GM12878 (cell line): ENCODE measurements at regions not wholly inside any gene's neighbourhood (a gene's known extent, or its start where the extent isn't known, plus 50 kb on each side); places are given as distances from the start of the nearest gene placed in this dataset.

ENCODE experiments used
- ATAC-seq: fragments of 200-7000 bp; cut with Tn5 transposase; 3 replicates; pipeline ENCODE4 v1.9.1; 2020; ENCODE audit warnings: mild to moderate bottlenecking, moderate library complexity
- BruUV-seq: library from RNA; stranded (reverse); fragments of 400-500 nt; replicated peaks from 2 replicates; lab custom pipeline; 2021; lab: Mats Ljungman, UMichigan
- CTCF ChIA-PET: fragments of 300-600 bp; sonication (Branson Sonifier 250); formaldehyde crosslinking; extraction: SDS; loops from one replicate; lab custom pipeline; 2021; ENCODE audit warnings: inconsistent platforms; lab: Yijun Ruan, JAX
- POLR2A ChIA-PET: fragments of 350-600 bp; formaldehyde crosslinking; extraction: SDS; loops from one replicate; lab custom pipeline; 2021; ENCODE audit warnings: inconsistent platforms; lab: Charles Lee
- RAD21 ChIA-PET: fragments of 300-600 bp; sonication (Branson Sonifier 250); formaldehyde crosslinking; loops from one replicate; lab custom pipeline; 2023; ENCODE audit warnings: antibody characterized with exemption; ENCODE audit not compliant: unreplicated experiment; lab: Charles Lee
- SMC1A ChIA-PET: fragments of 300-600 bp; sonication (Branson Sonifier 250); formaldehyde crosslinking; loops from one replicate; lab custom pipeline; 2023; ENCODE audit not compliant: unreplicated experiment, uncharacterized antibody; lab: Charles Lee
- DNase-seq: peaks from one replicate; pipeline ENCODE4 v3.0.0-alpha.2; 2011; ENCODE audit warnings: low read depth, low spot score
- FAIRE-seq: peaks from 3 replicates; lab custom pipeline; 2011; peaks lifted over from hg19 to GRCh38; lab: Jason Lieb, UNC
- H2AFZ ChIP-seq: 2 replicates; pipeline ENCODE4 v1.6.0; 2011; ENCODE audit warnings: low read depth, low read length, control low read depth; ENCODE audit not compliant: control insufficient read depth
- H3K27ac ChIP-seq: 2 replicates; pipeline ENCODE4 v1.5.1; 2011; ENCODE audit warnings: control low read depth; ENCODE audit not compliant: control insufficient read depth, insufficient read depth
- H3K27me3 ChIP-seq, 2 experiments: replicated peaks in 1 of 2; 2 replicates each; pipeline versions ENCODE4 v1.6.0 to v1.6.1; 2011; ENCODE audit warnings: low read length in 1 of 2; ENCODE audit not compliant: control insufficient read depth in 2 of 2, insufficient read depth in 2 of 2
- H3K36me3 ChIP-seq, 2 experiments: 2 replicates each; pipeline ENCODE4 v1.5.1; 2011; ENCODE audit warnings: low read length in 1 of 2; ENCODE audit not compliant: control insufficient read depth in 2 of 2, insufficient read depth in 2 of 2
- H3K4me1 ChIP-seq: 2 replicates; pipeline ENCODE4 v1.6.1; 2011; ENCODE audit warnings: mild to moderate bottlenecking, low read length, moderate library complexity, mixed read lengths; ENCODE audit not compliant: control insufficient read depth, insufficient read depth
- H3K4me2 ChIP-seq: 2 replicates; pipeline ENCODE4 v1.6.0; 2011; ENCODE audit warnings: control low read depth; ENCODE audit not compliant: control insufficient read depth, insufficient read depth
- H3K4me3 ChIP-seq: fragments of 200-600 bp; sonication (generic); 2 replicates; pipeline ENCODE4 v1.5.1; 2016
- H3K79me2 ChIP-seq: 2 replicates; pipeline ENCODE4 v1.6.0; 2011; ENCODE audit warnings: low read length; ENCODE audit not compliant: control insufficient read depth, insufficient read depth
- H3K9ac ChIP-seq: 2 replicates; pipeline ENCODE4 v1.8.0; 2011; ENCODE audit warnings: low read length, control low read depth, mixed read lengths; ENCODE audit not compliant: control insufficient read depth, insufficient read depth
- H3K9me3 ChIP-seq: replicated peaks from 3 replicates; pipeline ENCODE4 v1.5.1; 2011; ENCODE audit warnings: mild to moderate bottlenecking, low read length; ENCODE audit not compliant: control insufficient read depth, insufficient read depth
- H4K20me1 ChIP-seq: 2 replicates; pipeline ENCODE4 v1.6.0; 2011; ENCODE audit not compliant: control insufficient read depth, insufficient read depth
- BHLHE40 ChIP-seq, 2 experiments: fragments of 450-650 bp in 1 of 2; IDR thresholded peaks; 2 replicates each; pipeline ENCODE4 v1.6.1; 2011 to 2017; ENCODE audit warnings: low read depth in 2 of 2, borderline replicate concordance in 1 of 2, improper control_type of control experiment in 1 of 2, low read length in 1 of 2, mild to moderate bottlenecking in 1 of 2
- CBX3 ChIP-seq: fragments of 200-600 bp; sonication (generic); IDR thresholded peaks from 2 replicates; pipeline ENCODE4 v1.6.1; 2016; ENCODE audit warnings: low read depth, borderline replicate concordance
- CREM ChIP-seq: IDR thresholded peaks from 2 replicates; pipeline ENCODE4 v1.6.1; 2014; ENCODE audit warnings: antibody characterized with exemption, low read depth
- EGR1 ChIP-seq, 2 experiments: IDR thresholded peaks; 1 replicate in 1 of 2; 2 replicates in 1 of 2; pipeline ENCODE4 v1.6.1; 2011 to 2012; ENCODE audit warnings: low read depth in 2 of 2, low read length in 2 of 2, borderline replicate concordance in 1 of 2, mild to moderate bottlenecking in 1 of 2, moderate library complexity in 1 of 2
- ETV6 ChIP-seq, 2 experiments: fragments of 450-650 bp in 1 of 2; IDR thresholded peaks in 1 of 2; conservative IDR thresholded peaks in 1 of 2; 2 replicates each; pipeline ENCODE4 v1.6.1; 2014; ENCODE audit warnings: antibody characterized with exemption in 1 of 2, borderline replicate concordance in 1 of 2, low read depth in 1 of 2, mild to moderate bottlenecking in 1 of 2, moderate library complexity in 1 of 2
- FOXK2 ChIP-seq: fragments of 450-650 bp; IDR thresholded peaks from 2 replicates; pipeline ENCODE4 v1.6.1; 2017; ENCODE audit warnings: mild to moderate bottlenecking, moderate library complexity
- HDAC6 ChIP-seq: fragments of 200-600 bp; sonication (generic); IDR thresholded peaks from one replicate; pipeline ENCODE4 v1.8.0; 2017; ENCODE audit warnings: antibody characterized with exemption; ENCODE audit not compliant: unreplicated experiment
- NFYB ChIP-seq: IDR thresholded peaks from 2 replicates; pipeline ENCODE4 v1.6.1; 2011; ENCODE audit warnings: low read depth, mild to moderate bottlenecking, low read length, improper control_type of control experiment, moderate library complexity; ENCODE audit not compliant: insufficient read depth
- NR2C1 ChIP-seq: fragments of 450-650 bp; IDR thresholded peaks from 2 replicates; pipeline ENCODE4 v1.6.1; 2017; ENCODE audit warnings: antibody characterized with exemption, mild to moderate bottlenecking, moderate library complexity
- POLR2AphosphoS2 ChIP-seq: IDR thresholded peaks from 2 replicates; pipeline ENCODE4 v1.6.1; 2011; ENCODE audit warnings: low read depth, mild to moderate bottlenecking, low read length, improper control_type of control experiment, moderate library complexity
- RCOR1 ChIP-seq: conservative IDR thresholded peaks from 2 replicates; pipeline ENCODE4 v1.6.1; 2012; ENCODE audit warnings: low read depth, low read length, improper control_type of control experiment
- SUPT20H ChIP-seq: IDR thresholded peaks from 2 replicates; pipeline ENCODE4 v1.6.1; 2011; ENCODE audit warnings: low read depth, mild to moderate bottlenecking, low read length, moderate library complexity, borderline replicate concordance; ENCODE audit not compliant: control insufficient read depth
- SUZ12 ChIP-seq: fragments of 200-600 bp; sonication (generic); IDR thresholded peaks from one replicate; pipeline ENCODE4 v1.6.1; 2018; ENCODE audit warnings: antibody characterized with exemption, mild to moderate bottlenecking; ENCODE audit not compliant: unreplicated experiment
- YY1 ChIP-seq: IDR thresholded peaks from 2 replicates; pipeline ENCODE4 v1.6.1; 2011; ENCODE audit warnings: low read depth, mild to moderate bottlenecking, low read length
- ZBED1 ChIP-seq: IDR thresholded peaks from 2 replicates; pipeline ENCODE4 v1.6.1; 2016; ENCODE audit warnings: borderline replicate concordance
- ZNF217 ChIP-seq: fragments of 450-650 bp; IDR thresholded peaks from 2 replicates; pipeline ENCODE4 v1.6.1; 2017; ENCODE audit warnings: antibody characterized with exemption, mild to moderate bottlenecking
- ZNF384 ChIP-seq: IDR thresholded peaks from 2 replicates; pipeline ENCODE4 v1.6.1; 2012; ENCODE audit warnings: low read depth, mild to moderate bottlenecking, low read length, improper control_type of control experiment, borderline replicate concordance
- WGBS: methylation state at CpG from one replicate; pipeline ENCODE4 v1.1.6; 2016; ENCODE audit warnings: low lambda C conversion rate; ENCODE audit not compliant: insufficient replicate concordance, insufficient coverage; ENCODE audit errors: missing lambda C conversion rate; 5-methylcytosine and 5-hydroxymethylcytosine counted together
- in situ Hi-C: fragments of 300-500 bp; cut with MboI; formaldehyde crosslinking; loops from 9 replicates; pipeline ENCODE4 v1.14.3; 2018; ENCODE audit warnings: mixed read lengths
- intact Hi-C: fragments of 100-400 bp; cut with micrococcal nuclease; formaldehyde crosslinking; loops from one replicate; pipeline ENCODE4 v1.14.2; 2022; ENCODE audit not compliant: unreplicated experiment
- TF ChIP-seq, protein P1 (sequence below): fragments of 150-350 bp; IDR thresholded peaks from 2 replicates; pipeline ENCODE4 v1.6.1; 2016; ENCODE audit warnings: low read depth, low read length
- TF ChIP-seq, protein P2 (sequence below): IDR thresholded peaks from 2 replicates; pipeline ENCODE4 v1.6.1; 2012; ENCODE audit warnings: low read depth, low read length, improper control_type of control experiment
- TF ChIP-seq, protein P3 (sequence below): fragments of 450-650 bp; IDR thresholded peaks from 2 replicates; pipeline ENCODE4 v1.6.1; 2017; ENCODE audit warnings: low read depth, mild to moderate bottlenecking, moderate library complexity

DNA sequence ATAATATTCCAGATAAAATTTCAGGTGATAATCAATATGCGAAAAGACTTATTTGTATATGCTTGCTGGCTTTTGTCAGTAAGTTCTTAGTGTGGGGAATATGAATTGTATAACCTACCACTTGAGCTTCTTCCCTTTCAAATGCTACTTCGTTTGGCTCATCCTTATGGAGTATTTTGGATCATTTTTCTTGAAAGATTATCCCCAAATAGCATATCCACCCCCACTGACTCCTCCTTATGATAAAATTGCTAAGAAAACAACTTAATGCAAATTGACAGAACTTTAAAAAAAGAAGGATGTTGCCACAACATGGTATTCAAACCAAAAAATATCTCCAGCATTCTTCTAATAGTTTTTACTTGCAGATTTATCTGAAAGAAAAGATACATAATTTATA, 393.3 kb downstream of the PPP3CA start:
- Histone ChIP-seq H3K4me2 (no peak overlapping the region), H3K27me3 (no peaks in the 10 kb centered on the region), H4K20me1 (no peaks in the 10 kb centered on the region), H3K36me3 (no peaks in the 10 kb centered on the region), H3K27ac (no peak overlapping the region), H3K9ac (no peak overlapping the region), H3K4me1 (no peaks in the 10 kb centered on the region), H3K9me3 (no peaks in the 10 kb centered on the region), H3K4me3 (no peak overlapping the region), H2AFZ (no peak overlapping the region), H3K79me2 (no peaks in the 10 kb centered on the region)
- DNase-seq (no peak), FAIRE-seq (no peak), ATAC-seq (no peak)
- intact Hi-C loops = no loop called here
- ChIA-PET CTCF (interaction anchor here (0.8 to 1.5 kb wide), 3 partner anchors 66 to 777 kb away, joined by 3 to 6 read pairs (median 4); no protein-coding TSS in a partner anchor), SMC1A (interaction anchor here (1.0 to 1.3 kb wide), 4 partner anchors 12 to 861 kb away, joined by 3 to 4 read pairs (median 3); no protein-coding TSS in a partner anchor), POLR2A (no interaction called here), RAD21 (no interaction called here)
- 46% methylated on average over 2 of the region's 2 CpGs for WGBS
- TF ChIP-seq, protein P1, sequence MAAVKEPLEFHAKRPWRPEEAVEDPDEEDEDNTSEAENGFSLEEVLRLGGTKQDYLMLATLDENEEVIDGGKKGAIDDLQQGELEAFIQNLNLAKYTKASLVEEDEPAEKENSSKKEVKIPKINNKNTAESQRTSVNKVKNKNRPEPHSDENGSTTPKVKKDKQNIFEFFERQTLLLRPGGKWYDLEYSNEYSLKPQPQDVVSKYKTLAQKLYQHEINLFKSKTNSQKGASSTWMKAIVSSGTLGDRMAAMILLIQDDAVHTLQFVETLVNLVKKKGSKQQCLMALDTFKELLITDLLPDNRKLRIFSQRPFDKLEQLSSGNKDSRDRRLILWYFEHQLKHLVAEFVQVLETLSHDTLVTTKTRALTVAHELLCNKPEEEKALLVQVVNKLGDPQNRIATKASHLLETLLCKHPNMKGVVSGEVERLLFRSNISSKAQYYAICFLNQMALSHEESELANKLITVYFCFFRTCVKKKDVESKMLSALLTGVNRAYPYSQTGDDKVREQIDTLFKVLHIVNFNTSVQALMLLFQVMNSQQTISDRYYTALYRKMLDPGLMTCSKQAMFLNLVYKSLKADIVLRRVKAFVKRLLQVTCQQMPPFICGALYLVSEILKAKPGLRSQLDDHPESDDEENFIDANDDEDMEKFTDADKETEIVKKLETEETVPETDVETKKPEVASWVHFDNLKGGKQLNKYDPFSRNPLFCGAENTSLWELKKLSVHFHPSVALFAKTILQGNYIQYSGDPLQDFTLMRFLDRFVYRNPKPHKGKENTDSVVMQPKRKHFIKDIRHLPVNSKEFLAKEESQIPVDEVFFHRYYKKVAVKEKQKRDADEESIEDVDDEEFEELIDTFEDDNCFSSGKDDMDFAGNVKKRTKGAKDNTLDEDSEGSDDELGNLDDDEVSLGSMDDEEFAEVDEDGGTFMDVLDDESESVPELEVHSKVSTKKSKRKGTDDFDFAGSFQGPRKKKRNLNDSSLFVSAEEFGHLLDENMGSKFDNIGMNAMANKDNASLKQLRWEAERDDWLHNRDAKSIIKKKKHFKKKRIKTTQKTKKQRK = no peak
- TF ChIP-seq ZNF217 (no peak), CBX3 (no peak), CREM (no peak), ZNF384 (no peak), EGR1 (IDR thresholded peaks at IDR 0.05; ENCODE audit: borderline replicate concordance in 1 of 2, low read depth in 2 of 2, low read length in 2 of 2) (no peak), POLR2AphosphoS2 (no peak), RCOR1 (no peak), FOXK2 (no peak), ETV6 (conservative IDR thresholded peaks at IDR 0.05 in 1 of 2, IDR thresholded peaks at IDR 0.05 in 1 of 2; ENCODE audit: borderline replicate concordance in 1 of 2, low read depth in 1 of 2) (no peak), NFYB (no peak), HDAC6 (no peak), BHLHE40 (IDR thresholded peaks at IDR 0.05; ENCODE audit: borderline replicate concordance in 1 of 2, low read depth in 2 of 2, low read length in 1 of 2) (no peak), ZBED1 (no peak), SUZ12 (no peak), NR2C1 (no peak), YY1 (no peak), SUPT20H (no peak)
- TF ChIP-seq, protein P2, sequence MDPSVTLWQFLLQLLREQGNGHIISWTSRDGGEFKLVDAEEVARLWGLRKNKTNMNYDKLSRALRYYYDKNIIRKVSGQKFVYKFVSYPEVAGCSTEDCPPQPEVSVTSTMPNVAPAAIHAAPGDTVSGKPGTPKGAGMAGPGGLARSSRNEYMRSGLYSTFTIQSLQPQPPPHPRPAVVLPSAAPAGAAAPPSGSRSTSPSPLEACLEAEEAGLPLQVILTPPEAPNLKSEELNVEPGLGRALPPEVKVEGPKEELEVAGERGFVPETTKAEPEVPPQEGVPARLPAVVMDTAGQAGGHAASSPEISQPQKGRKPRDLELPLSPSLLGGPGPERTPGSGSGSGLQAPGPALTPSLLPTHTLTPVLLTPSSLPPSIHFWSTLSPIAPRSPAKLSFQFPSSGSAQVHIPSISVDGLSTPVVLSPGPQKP = no peak
- TF ChIP-seq, protein P3, sequence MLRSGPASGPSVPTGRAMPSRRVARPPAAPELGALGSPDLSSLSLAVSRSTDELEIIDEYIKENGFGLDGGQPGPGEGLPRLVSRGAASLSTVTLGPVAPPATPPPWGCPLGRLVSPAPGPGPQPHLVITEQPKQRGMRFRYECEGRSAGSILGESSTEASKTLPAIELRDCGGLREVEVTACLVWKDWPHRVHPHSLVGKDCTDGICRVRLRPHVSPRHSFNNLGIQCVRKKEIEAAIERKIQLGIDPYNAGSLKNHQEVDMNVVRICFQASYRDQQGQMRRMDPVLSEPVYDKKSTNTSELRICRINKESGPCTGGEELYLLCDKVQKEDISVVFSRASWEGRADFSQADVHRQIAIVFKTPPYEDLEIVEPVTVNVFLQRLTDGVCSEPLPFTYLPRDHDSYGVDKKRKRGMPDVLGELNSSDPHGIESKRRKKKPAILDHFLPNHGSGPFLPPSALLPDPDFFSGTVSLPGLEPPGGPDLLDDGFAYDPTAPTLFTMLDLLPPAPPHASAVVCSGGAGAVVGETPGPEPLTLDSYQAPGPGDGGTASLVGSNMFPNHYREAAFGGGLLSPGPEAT = no peak
- no TSS peak for BruUV-seq
- in situ Hi-C loops = no loop called here
